Right lobe of liver (tissue), 6 donors: ENCODE measurements at regions not wholly inside any gene's neighbourhood (a gene's known extent, or its start where the extent isn't known, plus 50 kb on each side); places are given as distances from the start of the nearest gene placed in this dataset.

Source experiments
- ATAC-seq, 4 donors: fragments of 200-7000 bp; cut with Tn5 transposase; one replicate each; pipeline ENCODE4 v1.9.1; 2020; ENCODE audit warnings: mild to moderate bottlenecking in 4 of 4, moderate library complexity in 4 of 4
- DNase-seq, 3 donors: peaks; one replicate each; pipeline ENCODE4 v3.0.0-alpha.2; 2020
- H3K27ac ChIP-seq, 3 donors: fragments of 200-600 bp; one replicate each; pipeline ENCODE4 v1.8.0; 2022
- H3K27me3 ChIP-seq, 2 donors: fragments of 200-600 bp; one replicate each; pipeline ENCODE4 v1.8.0; 2022
- H3K36me3 ChIP-seq, 4 donors: fragments of 200-600 bp; sonication (generic) in 1 of 4; one replicate each; pipeline versions ENCODE4 v1.5.1 to v1.8.0; 2017 to 2022; ENCODE audit warnings: control low read depth in 1 of 4
- H3K4me1 ChIP-seq, 4 donors: fragments of 200-600 bp; sonication (generic) in 1 of 4; one replicate each; pipeline versions ENCODE4 v1.5.1 to v1.8.0; 2017 to 2022; ENCODE audit warnings: control low read depth in 1 of 4
- H3K4me3 ChIP-seq, 3 donors: fragments of 200-600 bp; one replicate each; pipeline ENCODE4 v1.8.0; 2022
- H3K9me3 ChIP-seq, 4 donors: fragments of 200-600 bp; sonication (generic) in 1 of 4; one replicate each; pipeline versions ENCODE4 v1.5.1 to v1.8.0; 2017 to 2022; ENCODE audit warnings: control low read depth in 1 of 4
- CTCF ChIP-seq, 4 donors: fragments of 200-600 bp in 3 of 4; fragments of 450-650 bp in 1 of 4; IDR thresholded peaks; one replicate each; pipeline versions ENCODE4 v1.5.1 to v1.8.0; 2016 to 2022; ENCODE audit warnings: antibody characterized with exemption in 4 of 4, mild to moderate bottlenecking in 2 of 4
- POLR2A ChIP-seq: fragments of 450-650 bp; IDR thresholded peaks from one replicate; pipeline ENCODE4 v1.6.1; 2017; ENCODE audit warnings: antibody characterized with exemption, mild to moderate bottlenecking
- WGBS: methylation state at CpG from one replicate; pipeline ENCODE4 v1.1.6; 2018; ENCODE audit warnings: low coverage, low lambda C conversion rate; ENCODE audit not compliant: insufficient coverage; ENCODE audit errors: missing lambda C conversion rate; 5-methylcytosine and 5-hydroxymethylcytosine counted together
- intact Hi-C, 2 donors: fragments of 100-400 bp; cut with DNase I; formaldehyde crosslinking; loops; one replicate each; pipeline versions ENCODE4 v1.11.2 to v1.14.1; 2022
- donor health status: DM: no; HTN: yes; CAD: no.
- donor health status: DM: no; HTN: no; CAD: no.
- donor health status: DM: no; HTN: no; CAD: no.
- donor health status: DM: no; HTN: yes; CAD: no.
- donor health status: DM: no; HTN: yes; CAD: no.

GRCh38 chr1:199669916-199670315 is 357.6 kb upstream of the NR5A2 start:
- no peak overlapping the region for H3K27ac ChIP-seq
- H3K27me3 ChIP-seq, result no peaks in the 10 kb centered on the region
- no peak for TF ChIP-seq POLR2A
- TF ChIP-seq CTCF (IDR thresholded peaks at IDR 0.05), result no peak
- intact Hi-C loops, result no loop called here
- no peaks in the 10 kb centered on the region for H3K9me3 ChIP-seq
- H3K4me3 ChIP-seq, result no peak overlapping the region
- ATAC-seq (no peak), DNase-seq (no peak)
- no peaks in the 10 kb centered on the region for H3K4me1 ChIP-seq
- no peaks in the 10 kb centered on the region for H3K36me3 ChIP-seq

GRCh38 chr1:199671684-199672083 is 355.8 kb upstream of the NR5A2 start:
- no peaks in the 10 kb centered on the region for H3K36me3 ChIP-seq
- no peak overlapping the region for H3K4me3 ChIP-seq
- 81% methylated on average over 3 of the region's 3 CpGs for WGBS
- no peaks in the 10 kb centered on the region for H3K27me3 ChIP-seq
- intact Hi-C loops, result no loop called here
- no peak overlapping the region for H3K27ac ChIP-seq
- no peak for TF ChIP-seq CTCF (IDR thresholded peaks at IDR 0.05)
- TF ChIP-seq POLR2A, result no peak
- ATAC-seq, result no peak
- no peaks in the 10 kb centered on the region for H3K4me1 ChIP-seq
- H3K9me3 ChIP-seq, result no peaks in the 10 kb centered on the region
- no peak for DNase-seq

GRCh38 chr1:199675937-199676336 is 351.6 kb upstream of the NR5A2 start:
- ATAC-seq (no peak), DNase-seq (no peak)
- TF ChIP-seq CTCF (IDR thresholded peaks at IDR 0.05) (no peak), POLR2A (no peak)
- no peaks in the 10 kb centered on the region for H3K27me3 ChIP-seq
- 94% methylated on average over 3 of the region's 3 CpGs for WGBS
- intact Hi-C loops, result no loop called here
- H3K9me3 ChIP-seq, result no peaks in the 10 kb centered on the region
- no peaks in the 10 kb centered on the region for H3K4me1 ChIP-seq
- H3K4me3 ChIP-seq, result no peak overlapping the region
- H3K27ac ChIP-seq, result no peak overlapping the region
- H3K36me3 ChIP-seq, result no peaks in the 10 kb centered on the region

- DNase-seq, result no peak
- H3K36me3 ChIP-seq, result no peaks in the 10 kb centered on the region
- intact Hi-C loops, result no loop called here
Measured at GRCh38 chr1:199678771-199679170, 348.7 kb upstream of the NR5A2 start.

More at GRCh38 chr1:199678771-199679170, 348.7 kb upstream of the NR5A2 start:
- ATAC-seq, result no peak
- TF ChIP-seq CTCF (IDR thresholded peaks at IDR 0.05) (no peak), POLR2A (no peak)
- WGBS, result 36% methylated on average over 1 of the region's 1 CpG
- Histone ChIP-seq H3K4me3 (no peak overlapping the region), H3K27me3 (no peaks in the 10 kb centered on the region), H3K27ac (no peak overlapping the region), H3K4me1 (no peaks in the 10 kb centered on the region), H3K9me3 (no peaks in the 10 kb centered on the region)
